ENCODE measurements at regions not wholly inside any gene's neighbourhood (a gene's known extent, or its start where the extent isn't known, plus 50 kb on each side); places are given as distances from the start of the nearest gene placed in this dataset.
"Not testable (repeated sequence)": the region's sequence is repeated elsewhere in the genome, so short reads cannot be mapped to it uniquely, and the experiment has no call there.

- Histone ChIP-seq H3K27ac (ENCODE audit: low read depth, low read length) (no peak overlapping the region), H3K4me1 (ENCODE audit: insufficient read depth, low read length) (no peaks in the 10 kb centered on the region), H3K4me2 (ENCODE audit: insufficient read depth, low read length) (no peak overlapping the region), H3K79me2 (ENCODE audit: insufficient read depth, low read length) (no peaks in the 10 kb centered on the region), H3K36me3 (ENCODE audit: insufficient read depth, low read length) (no peaks in the 10 kb centered on the region), H3K27me3 (ENCODE audit: insufficient read depth, low read length) (no peaks in the 10 kb centered on the region), H4K20me1 (ENCODE audit: insufficient read depth, low read length) (no peaks in the 10 kb centered on the region), H3K9me3 (ENCODE audit: low read depth, low read length) (no peaks in the 10 kb centered on the region), H2AFZ (ENCODE audit: low read length) (no peak overlapping the region), H3K4me3 (ENCODE audit: insufficient read depth, low read length) (no peak overlapping the region)
- no peak for TF ChIP-seq CTCF (IDR thresholded peaks at IDR 0.05; ENCODE audit: extremely low read depth, low read depth, low read length)
- no peak for DNase-seq (ENCODE audit: insufficient read length, low spot score, missing footprints)
Observed at GRCh38 chr14:21912367-21912766, 238.7 kb upstream of the OR4E1 start.

- H3K4me1 ChIP-seq (ENCODE audit: insufficient read depth, low read length) = no peaks in the 10 kb centered on the region
- H4K20me1 ChIP-seq (ENCODE audit: insufficient read depth, low read length) = no peaks in the 10 kb centered on the region
- no peak overlapping the region for H3K27ac ChIP-seq (ENCODE audit: low read depth, low read length)
- no peak overlapping the region for H3K4me2 ChIP-seq (ENCODE audit: insufficient read depth, low read length)
- no peaks in the 10 kb centered on the region for H3K79me2 ChIP-seq (ENCODE audit: insufficient read depth, low read length)
- H3K36me3 ChIP-seq (ENCODE audit: insufficient read depth, low read length) = no peaks in the 10 kb centered on the region
- H2AFZ ChIP-seq (ENCODE audit: low read length) = no peak overlapping the region
- no peaks in the 10 kb centered on the region for H3K27me3 ChIP-seq (ENCODE audit: insufficient read depth, low read length)
- H3K9me3 ChIP-seq (ENCODE audit: low read depth, low read length) = no peaks in the 10 kb centered on the region
- DNase-seq (ENCODE audit: insufficient read length, low spot score, missing footprints) = no peak
- no peak for TF ChIP-seq CTCF (IDR thresholded peaks at IDR 0.05; ENCODE audit: extremely low read depth, low read depth, low read length)
- no peak overlapping the region for H3K4me3 ChIP-seq (ENCODE audit: insufficient read depth, low read length)
Observed at GRCh38 chr14:21911877-21912276, 238.3 kb upstream of the OR4E1 start.

- H3K27ac ChIP-seq (ENCODE audit: low read depth, low read length) = no peak overlapping the region
- no peak for TF ChIP-seq CTCF (IDR thresholded peaks at IDR 0.05; ENCODE audit: extremely low read depth, low read depth, low read length)
- H4K20me1 ChIP-seq (ENCODE audit: insufficient read depth, low read length) = no peaks in the 10 kb centered on the region
- H3K36me3 ChIP-seq (ENCODE audit: insufficient read depth, low read length) = no peaks in the 10 kb centered on the region
- H3K27me3 ChIP-seq (ENCODE audit: insufficient read depth, low read length) = no peaks in the 10 kb centered on the region
- H3K4me1 ChIP-seq (ENCODE audit: insufficient read depth, low read length) = no peaks in the 10 kb centered on the region
- no peak overlapping the region for H2AFZ ChIP-seq (ENCODE audit: low read length)
- no peak for DNase-seq (ENCODE audit: insufficient read length, low spot score, missing footprints)
- no peaks in the 10 kb centered on the region for H3K9me3 ChIP-seq (ENCODE audit: low read depth, low read length)
- H3K4me2 ChIP-seq (ENCODE audit: insufficient read depth, low read length) = no peak overlapping the region
- no peak overlapping the region for H3K4me3 ChIP-seq (ENCODE audit: insufficient read depth, low read length)
- no peaks in the 10 kb centered on the region for H3K79me2 ChIP-seq (ENCODE audit: insufficient read depth, low read length)
Observed at GRCh38 chr14:21910260-21910659, 236.6 kb upstream of the OR4E1 start.

GRCh38 chr14:21902561-21903181, 229.1 kb upstream of the OR4E1 start:
- Histone ChIP-seq H3K79me2 (ENCODE audit: insufficient read depth, low read length) (no peaks in the 10 kb centered on the region), H3K4me2 (ENCODE audit: insufficient read depth, low read length) (no peak overlapping the region), H3K27ac (ENCODE audit: low read depth, low read length) (no peak overlapping the region), H4K20me1 (ENCODE audit: insufficient read depth, low read length) (no peaks in the 10 kb centered on the region), H3K9me3 (ENCODE audit: low read depth, low read length) (no peaks in the 10 kb centered on the region), H3K4me1 (ENCODE audit: insufficient read depth, low read length) (no peaks in the 10 kb centered on the region), H3K36me3 (ENCODE audit: insufficient read depth, low read length) (no peaks in the 10 kb centered on the region), H2AFZ (ENCODE audit: low read length) (no peak overlapping the region), H3K27me3 (ENCODE audit: insufficient read depth, low read length) (no peaks in the 10 kb centered on the region), H3K4me3 (ENCODE audit: insufficient read depth, low read length) (no peak overlapping the region)
- no peak for TF ChIP-seq CTCF (IDR thresholded peaks at IDR 0.05; ENCODE audit: extremely low read depth, low read depth, low read length)
- DNase-seq (ENCODE audit: insufficient read length, low spot score, missing footprints) = no peak

DNA sequence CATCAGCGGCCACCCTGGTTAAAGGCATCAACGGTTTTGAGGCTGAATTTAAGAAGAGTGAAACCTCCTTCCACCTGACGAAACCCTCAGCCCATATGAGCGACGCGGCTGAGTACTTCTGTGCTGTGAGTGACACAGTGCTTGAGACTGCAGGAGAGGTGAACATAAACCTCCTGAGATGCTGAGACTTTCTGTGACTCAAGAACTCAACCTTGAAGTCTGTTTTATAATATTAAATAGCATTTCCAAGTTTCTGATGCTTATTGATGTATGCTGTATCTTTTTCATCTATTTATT, 221.2 kb upstream of the OR4E1 start:
- not testable (repeated sequence) for H4K20me1 ChIP-seq (ENCODE audit: insufficient read depth, low read length); H3K79me2 ChIP-seq (ENCODE audit: insufficient read depth, low read length); H3K9me3 ChIP-seq (ENCODE audit: low read depth, low read length); H3K4me3 ChIP-seq (ENCODE audit: insufficient read depth, low read length); H3K4me1 ChIP-seq (ENCODE audit: insufficient read depth, low read length); H3K36me3 ChIP-seq (ENCODE audit: insufficient read depth, low read length); H3K4me2 ChIP-seq (ENCODE audit: insufficient read depth, low read length); H3K27me3 ChIP-seq (ENCODE audit: insufficient read depth, low read length); H2AFZ ChIP-seq (ENCODE audit: low read length); H3K27ac ChIP-seq (ENCODE audit: low read depth, low read length); DNase-seq (ENCODE audit: insufficient read length, low spot score, missing footprints)

Data from osteoblast (primary cell).